ENCODE measurements at regions not wholly inside any gene's neighbourhood (a gene's known extent, or its start where the extent isn't known, plus 50 kb on each side); places are given as distances from the start of the nearest gene placed in this dataset.

DNA sequence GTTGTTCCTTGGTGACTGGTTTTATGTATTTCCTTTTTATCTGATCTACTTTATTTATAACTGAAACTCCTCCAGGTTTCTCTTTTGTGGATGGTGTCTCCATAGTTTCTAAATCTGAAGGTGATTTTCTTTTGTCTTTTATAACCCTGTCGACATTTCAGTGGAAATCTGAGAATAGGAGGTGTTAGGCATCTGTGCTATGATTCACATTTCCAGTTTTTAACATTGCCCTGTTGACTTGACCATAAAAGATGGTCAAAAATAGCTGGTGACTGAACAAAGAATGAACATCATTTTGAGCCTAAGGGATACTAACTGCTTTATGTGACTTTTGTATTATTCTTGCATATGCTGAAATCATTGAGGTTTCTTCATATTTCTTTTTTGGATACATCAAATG lies 190.5 kb downstream of the PCSK1 start:
- TF ChIP-seq, protein P1, sequence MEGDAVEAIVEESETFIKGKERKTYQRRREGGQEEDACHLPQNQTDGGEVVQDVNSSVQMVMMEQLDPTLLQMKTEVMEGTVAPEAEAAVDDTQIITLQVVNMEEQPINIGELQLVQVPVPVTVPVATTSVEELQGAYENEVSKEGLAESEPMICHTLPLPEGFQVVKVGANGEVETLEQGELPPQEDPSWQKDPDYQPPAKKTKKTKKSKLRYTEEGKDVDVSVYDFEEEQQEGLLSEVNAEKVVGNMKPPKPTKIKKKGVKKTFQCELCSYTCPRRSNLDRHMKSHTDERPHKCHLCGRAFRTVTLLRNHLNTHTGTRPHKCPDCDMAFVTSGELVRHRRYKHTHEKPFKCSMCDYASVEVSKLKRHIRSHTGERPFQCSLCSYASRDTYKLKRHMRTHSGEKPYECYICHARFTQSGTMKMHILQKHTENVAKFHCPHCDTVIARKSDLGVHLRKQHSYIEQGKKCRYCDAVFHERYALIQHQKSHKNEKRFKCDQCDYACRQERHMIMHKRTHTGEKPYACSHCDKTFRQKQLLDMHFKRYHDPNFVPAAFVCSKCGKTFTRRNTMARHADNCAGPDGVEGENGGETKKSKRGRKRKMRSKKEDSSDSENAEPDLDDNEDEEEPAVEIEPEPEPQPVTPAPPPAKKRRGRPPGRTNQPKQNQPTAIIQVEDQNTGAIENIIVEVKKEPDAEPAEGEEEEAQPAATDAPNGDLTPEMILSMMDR (IDR thresholded peaks at IDR 0.05) = no peak
- no peak for DNase-seq
- H3K9me3 ChIP-seq = no peaks in the 10 kb centered on the region
- no peak overlapping the region for H3K27ac ChIP-seq
- H3K27me3 ChIP-seq = no peaks in the 10 kb centered on the region
- no peak overlapping the region for H3K4me3 ChIP-seq
- intact Hi-C loops (cut with DNase I) = no loop called here
- ATAC-seq = no peak
- H3K4me1 ChIP-seq = peaks cover under 1% of the 10 kb centered on the region
- H3K36me3 ChIP-seq = no peaks in the 10 kb centered on the region

DNA sequence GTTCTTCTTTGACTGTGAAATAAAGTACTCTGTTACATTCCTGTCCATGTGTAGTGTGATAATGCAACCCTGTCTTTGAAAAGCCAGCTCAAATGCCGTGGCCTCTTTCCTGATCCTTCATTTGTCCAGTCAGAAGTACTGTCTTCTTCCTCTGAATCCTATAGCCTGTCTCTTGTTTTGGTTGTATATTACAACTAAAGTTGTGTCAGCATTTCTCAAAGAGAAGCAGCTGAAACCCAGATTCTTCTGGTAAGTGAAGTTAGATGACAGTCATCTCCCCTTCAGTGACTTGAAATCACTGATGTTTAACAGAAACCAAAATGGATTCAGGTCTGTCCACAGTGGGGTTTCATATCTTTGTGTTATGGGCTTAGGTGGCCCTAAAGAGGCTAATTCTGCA lies 196.2 kb downstream of the PCSK1 start:
- TF ChIP-seq, protein P1 (IDR thresholded peaks at IDR 0.05) = no peak
- no peaks in the 10 kb centered on the region for H3K36me3 ChIP-seq
- no peak overlapping the region for H3K27ac ChIP-seq
- no peaks in the 10 kb centered on the region for H3K27me3 ChIP-seq
- H3K4me3 ChIP-seq = no peak overlapping the region
- ATAC-seq = no peak
- no peak for DNase-seq
- H3K4me1 ChIP-seq = peaks cover 7% of the 10 kb centered on the region
- no peaks in the 10 kb centered on the region for H3K9me3 ChIP-seq
- intact Hi-C loops (cut with DNase I) = no loop called here

DNA sequence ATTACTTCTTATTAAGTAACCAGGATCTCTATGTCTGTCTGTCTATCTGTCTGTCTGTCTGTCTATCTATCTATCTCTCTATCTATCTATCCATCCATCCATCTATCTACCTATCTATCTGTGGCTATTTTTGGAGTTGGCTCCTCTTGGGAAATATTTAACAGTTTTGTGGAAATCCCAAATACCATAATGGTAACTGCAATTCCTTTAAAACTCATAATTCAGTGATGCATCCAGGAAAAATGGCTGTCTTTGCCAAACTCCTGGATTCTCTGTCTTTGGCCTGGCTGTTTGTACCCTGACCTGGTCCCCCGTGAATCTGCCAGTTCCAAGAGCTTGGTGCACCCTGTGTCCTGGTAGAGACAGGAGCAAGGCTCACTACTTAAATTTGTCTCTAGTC lies 197.0 kb downstream of the PCSK1 start:
- H3K4me3 ChIP-seq = no peak overlapping the region
- H3K4me1 ChIP-seq = peaks cover 7% of the 10 kb centered on the region
- no peaks in the 10 kb centered on the region for H3K9me3 ChIP-seq
- intact Hi-C loops (cut with DNase I) = no loop called here
- TF ChIP-seq, protein P1 (IDR thresholded peaks at IDR 0.05) = no peak
- H3K27me3 ChIP-seq = no peaks in the 10 kb centered on the region
- ATAC-seq = no peak
- no peaks in the 10 kb centered on the region for H3K36me3 ChIP-seq
- H3K27ac ChIP-seq = no peak overlapping the region
- no peak for DNase-seq

DNA sequence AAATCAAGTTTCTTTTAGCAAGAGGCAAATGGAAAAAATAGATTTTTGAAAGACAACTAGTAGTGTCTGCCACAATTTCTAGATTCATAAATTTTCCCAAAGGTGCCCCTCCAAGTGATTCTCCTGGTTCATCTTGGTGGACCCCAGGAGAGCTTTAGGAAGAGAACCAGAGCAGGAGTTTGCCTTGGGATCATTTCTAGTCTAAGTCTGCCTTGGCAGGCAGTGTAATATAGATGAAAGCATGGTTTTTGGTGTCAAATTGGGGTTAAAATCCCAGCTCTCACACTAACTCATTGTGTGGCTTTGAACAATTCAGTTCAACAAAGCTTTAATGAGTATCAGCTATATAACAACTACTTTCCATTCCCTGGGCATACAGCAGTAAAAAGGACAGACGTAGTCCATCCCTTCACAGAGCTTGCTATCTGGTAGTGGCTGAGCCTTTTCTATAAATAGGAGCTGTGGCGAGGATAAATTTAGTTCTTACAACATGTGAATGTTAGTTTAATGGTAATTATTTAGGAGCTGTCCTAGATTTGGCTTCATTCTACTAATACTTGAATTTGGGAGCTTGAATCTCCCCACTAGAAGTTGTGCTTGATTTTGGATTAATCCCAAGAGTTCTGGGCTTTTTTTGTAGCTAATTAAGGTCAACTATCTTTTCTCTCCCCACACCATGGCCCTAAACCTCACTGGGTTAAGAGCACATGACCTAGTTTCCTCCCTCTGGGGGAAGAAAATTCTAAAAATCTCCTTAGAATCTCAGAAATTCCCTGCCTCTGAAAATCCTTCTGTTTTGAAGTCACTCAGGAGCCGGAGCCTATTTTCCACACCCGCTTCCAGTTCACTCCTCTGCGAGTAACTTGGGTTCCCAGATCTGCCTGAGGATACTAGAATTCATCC lies 197.8 kb downstream of the PCSK1 start:
- Histone ChIP-seq H3K27ac (peak overlapping the region; percentile 15), H3K27me3 (no peaks in the 10 kb centered on the region), H3K36me3 (no peaks in the 10 kb centered on the region), H3K4me3 (no peak overlapping the region), H3K9me3 (no peaks in the 10 kb centered on the region), H3K4me1 (peaks cover 7% of the 10 kb centered on the region)
- TF ChIP-seq, protein P1 (IDR thresholded peaks at IDR 0.05) = no peak
- intact Hi-C loops (cut with DNase I) = no loop called here
- peak; percentile 45 for ATAC-seq
- no peak for DNase-seq

DNA sequence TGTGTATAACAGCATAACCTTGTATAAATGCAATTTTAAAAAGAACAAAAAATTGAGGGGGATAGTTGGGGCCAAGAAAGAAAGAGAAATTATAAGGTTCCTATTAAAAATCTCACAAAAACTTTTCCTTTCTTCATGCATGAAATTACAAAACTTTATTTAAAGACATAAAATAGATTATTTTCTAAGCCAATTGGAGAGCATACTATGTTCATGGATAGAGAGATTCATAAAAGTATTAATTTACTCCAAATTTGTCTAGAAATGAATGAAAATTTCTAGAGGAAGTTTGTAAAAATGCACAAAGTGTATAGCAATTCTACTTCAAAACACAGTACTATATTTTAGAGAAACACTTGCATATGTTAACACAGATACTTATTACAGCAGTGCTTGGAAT lies 200.4 kb downstream of the PCSK1 start:
- no peaks in the 10 kb centered on the region for H3K9me3 ChIP-seq
- intact Hi-C loops (cut with DNase I) = no loop called here
- no peak for ATAC-seq
- no peak overlapping the region for H3K27ac ChIP-seq
- no peaks in the 10 kb centered on the region for H3K27me3 ChIP-seq
- H3K4me1 ChIP-seq = peaks cover 7% of the 10 kb centered on the region
- no peak for DNase-seq
- no peaks in the 10 kb centered on the region for H3K36me3 ChIP-seq
- no peak overlapping the region for H3K4me3 ChIP-seq
- TF ChIP-seq, protein P1 (IDR thresholded peaks at IDR 0.05) = no peak

All from upper lobe of right lung (tissue), 1 donor.